ENCODE measurements at regions not wholly inside any gene's neighbourhood (a gene's known extent, or its start where the extent isn't known, plus 50 kb on each side); places are given as distances from the start of the nearest gene placed in this dataset.

- H3K79me2 ChIP-seq (ENCODE audit: control insufficient read depth, insufficient read depth, low read length, poor library complexity), result no peaks in the 10 kb centered on the region
- no peak overlapping the region for H2BK120ac ChIP-seq (ENCODE audit: insufficient read depth, low read length, poor library complexity)
- no peak overlapping the region for H3K14ac ChIP-seq (ENCODE audit: low read length)
- no peak overlapping the region for H3K9ac ChIP-seq (ENCODE audit: low read length)
- H3K9me3 ChIP-seq (ENCODE audit: insufficient read depth, low read depth, low read length), result peaks cover 3% of the 10 kb centered on the region
- H2AFZ ChIP-seq (ENCODE audit: insufficient read depth, low read length, poor library complexity), result no peak overlapping the region
- no peaks in the 10 kb centered on the region for H3K36me3 ChIP-seq (ENCODE audit: control insufficient read depth in 1 of 2, insufficient read depth in 2 of 2, low read length in 2 of 2)
- H2AK5ac ChIP-seq (ENCODE audit: low read length), result no peak overlapping the region
- no peak for DNase-seq
- H3K18ac ChIP-seq (ENCODE audit: low read length), result no peak overlapping the region
- no peak overlapping the region for H3K4me3 ChIP-seq (ENCODE audit: low read depth, low read length)
- peaks cover 11 to 16% of the 10 kb centered on the region in 2 experiments for H3K4me1 ChIP-seq (ENCODE audit: control insufficient read depth in 1 of 2, insufficient read depth in 2 of 2, low read length in 2 of 2)
- WGBS (ENCODE audit: extremely low coverage, insufficient coverage, insufficient read length), result no CpG with 5 or more reads among the region's 10 CpGs
- no peak overlapping the region for H4K8ac ChIP-seq (ENCODE audit: low read depth, low read length)
- no peaks in the 10 kb centered on the region for H3K27me3 ChIP-seq (ENCODE audit: insufficient read depth, low read length)
- no peak overlapping the region for H2BK12ac ChIP-seq (ENCODE audit: low read length)
- no peak overlapping the region for H4K91ac ChIP-seq (ENCODE audit: low read depth, low read length)
- no peak overlapping the region for H3K27ac ChIP-seq (ENCODE audit: low read depth, low read length)
- H2BK5ac ChIP-seq (ENCODE audit: low read depth, low read length, poor library complexity), result no peak overlapping the region
- no peak overlapping the region for H3K4me2 ChIP-seq (ENCODE audit: low read length)
- no peak overlapping the region for H3K4ac ChIP-seq (ENCODE audit: low read depth, low read length)
- peaks cover 6% of the 10 kb centered on the region for H3K79me1 ChIP-seq (ENCODE audit: low read length)
- H3K23ac ChIP-seq (ENCODE audit: low read length), result no peak overlapping the region
- no peak overlapping the region for H4K12ac ChIP-seq (ENCODE audit: low read depth, low read length)
Observed at GRCh38 chr12:124622764-124623163, 55.4 kb upstream of the NCOR2 start.

- Histone ChIP-seq H3K9me3 (ENCODE audit: insufficient read depth, low read depth, low read length) (peaks cover 3% of the 10 kb centered on the region), H2AK5ac (ENCODE audit: low read length) (no peak overlapping the region), H3K27me3 (ENCODE audit: insufficient read depth, low read length) (no peaks in the 10 kb centered on the region), H2BK5ac (ENCODE audit: low read depth, low read length, poor library complexity) (no peak overlapping the region), H3K79me1 (ENCODE audit: low read length) (peaks cover 6% of the 10 kb centered on the region), H3K4me3 (ENCODE audit: low read depth, low read length) (no peak overlapping the region), H3K36me3 (ENCODE audit: control insufficient read depth in 1 of 2, insufficient read depth in 2 of 2, low read length in 2 of 2) (no peaks in the 10 kb centered on the region), H3K79me2 (ENCODE audit: control insufficient read depth, insufficient read depth, low read length, poor library complexity) (no peaks in the 10 kb centered on the region), H3K18ac (ENCODE audit: low read length) (no peak overlapping the region), H4K12ac (ENCODE audit: low read depth, low read length) (no peak overlapping the region), H3K14ac (ENCODE audit: low read length) (no peak overlapping the region), H3K9ac (ENCODE audit: low read length) (no peak overlapping the region), H2BK12ac (ENCODE audit: low read length) (no peak overlapping the region), H3K4ac (ENCODE audit: low read depth, low read length) (no peak overlapping the region), H2AFZ (ENCODE audit: insufficient read depth, low read length, poor library complexity) (no peak overlapping the region), H3K27ac (ENCODE audit: low read depth, low read length) (no peak overlapping the region), H2BK120ac (ENCODE audit: insufficient read depth, low read length, poor library complexity) (no peak overlapping the region), H4K91ac (ENCODE audit: low read depth, low read length) (no peak overlapping the region), H3K23ac (ENCODE audit: low read length) (no peak overlapping the region), H3K4me2 (ENCODE audit: low read length) (no peak overlapping the region), H4K8ac (ENCODE audit: low read depth, low read length) (no peak overlapping the region), H3K4me1 (ENCODE audit: control insufficient read depth in 1 of 2, insufficient read depth in 2 of 2, low read length in 2 of 2) (peaks cover 11 to 16% of the 10 kb centered on the region in 2 experiments)
- WGBS (ENCODE audit: extremely low coverage, insufficient coverage, insufficient read length), result no CpG with 5 or more reads among the region's 7 CpGs
- peak in 1 of 2 donors; percentile 64 for DNase-seq
Observed at GRCh38 chr12:124622331-124622730, 54.9 kb upstream of the NCOR2 start.

GRCh38 chr12:124621296-124621660 is 53.9 kb upstream of the NCOR2 start:
- no CpG with 5 or more reads among the region's 11 CpGs for WGBS (ENCODE audit: extremely low coverage, insufficient coverage, insufficient read length)
- no peak overlapping the region for H3K14ac ChIP-seq (ENCODE audit: low read length)
- peaks cover 6% of the 10 kb centered on the region for H3K79me1 ChIP-seq (ENCODE audit: low read length)
- peak; percentile 68 to 84 for DNase-seq
- peaks cover 3% of the 10 kb centered on the region for H3K9me3 ChIP-seq (ENCODE audit: insufficient read depth, low read depth, low read length)
- no peak overlapping the region for H3K9ac ChIP-seq (ENCODE audit: low read length)
- H3K27me3 ChIP-seq (ENCODE audit: insufficient read depth, low read length), result no peaks in the 10 kb centered on the region
- H4K91ac ChIP-seq (ENCODE audit: low read depth, low read length), result no peak overlapping the region
- H3K4me3 ChIP-seq (ENCODE audit: low read depth, low read length), result no peak overlapping the region
- H3K23ac ChIP-seq (ENCODE audit: low read length), result no peak overlapping the region
- H3K4me1 ChIP-seq (ENCODE audit: control insufficient read depth in 1 of 2, insufficient read depth in 2 of 2, low read length in 2 of 2), result peaks cover 8 to 13% of the 10 kb centered on the region in 2 experiments
- no peak overlapping the region for H2AFZ ChIP-seq (ENCODE audit: insufficient read depth, low read length, poor library complexity)
- no peak overlapping the region for H2BK12ac ChIP-seq (ENCODE audit: low read length)
- no peak overlapping the region for H2AK5ac ChIP-seq (ENCODE audit: low read length)
- no peak overlapping the region for H4K12ac ChIP-seq (ENCODE audit: low read depth, low read length)
- no peaks in the 10 kb centered on the region for H3K36me3 ChIP-seq (ENCODE audit: control insufficient read depth in 1 of 2, insufficient read depth in 2 of 2, low read length in 2 of 2)
- no peaks in the 10 kb centered on the region for H3K79me2 ChIP-seq (ENCODE audit: control insufficient read depth, insufficient read depth, low read length, poor library complexity)
- H3K18ac ChIP-seq (ENCODE audit: low read length), result no peak overlapping the region
- no peak overlapping the region for H3K27ac ChIP-seq (ENCODE audit: low read depth, low read length)
- H3K4me2 ChIP-seq (ENCODE audit: low read length), result no peak overlapping the region
- H3K4ac ChIP-seq (ENCODE audit: low read depth, low read length), result no peak overlapping the region
- no peak overlapping the region for H4K8ac ChIP-seq (ENCODE audit: low read depth, low read length)
- H2BK5ac ChIP-seq (ENCODE audit: low read depth, low read length, poor library complexity), result no peak overlapping the region
- H2BK120ac ChIP-seq (ENCODE audit: insufficient read depth, low read length, poor library complexity), result no peak overlapping the region

GRCh38 chr12:124620606-124621295 is 53.3 kb upstream of the NCOR2 start:
- no peak overlapping the region for H3K4me3 ChIP-seq (ENCODE audit: low read depth, low read length)
- H3K79me1 ChIP-seq (ENCODE audit: low read length), result peaks cover 3% of the 10 kb centered on the region
- H3K9ac ChIP-seq (ENCODE audit: low read length), result no peak overlapping the region
- no peak overlapping the region for H3K23ac ChIP-seq (ENCODE audit: low read length)
- no peaks in the 10 kb centered on the region for H3K36me3 ChIP-seq (ENCODE audit: control insufficient read depth in 1 of 2, insufficient read depth in 2 of 2, low read length in 2 of 2)
- H2BK120ac ChIP-seq (ENCODE audit: insufficient read depth, low read length, poor library complexity), result no peak overlapping the region
- H3K4me2 ChIP-seq (ENCODE audit: low read length), result no peak overlapping the region
- no peak overlapping the region for H2BK5ac ChIP-seq (ENCODE audit: low read depth, low read length, poor library complexity)
- peaks cover 3% of the 10 kb centered on the region for H3K9me3 ChIP-seq (ENCODE audit: insufficient read depth, low read depth, low read length)
- H3K18ac ChIP-seq (ENCODE audit: low read length), result no peak overlapping the region
- H3K14ac ChIP-seq (ENCODE audit: low read length), result no peak overlapping the region
- no peak overlapping the region for H2BK12ac ChIP-seq (ENCODE audit: low read length)
- WGBS (ENCODE audit: extremely low coverage, insufficient coverage, insufficient read length), result no CpG with 5 or more reads among the region's 12 CpGs
- H4K91ac ChIP-seq (ENCODE audit: low read depth, low read length), result no peak overlapping the region
- H4K12ac ChIP-seq (ENCODE audit: low read depth, low read length), result no peak overlapping the region
- H3K79me2 ChIP-seq (ENCODE audit: control insufficient read depth, insufficient read depth, low read length, poor library complexity), result no peaks in the 10 kb centered on the region
- peaks cover 4 to 7% of the 10 kb centered on the region in 2 experiments for H3K4me1 ChIP-seq (ENCODE audit: control insufficient read depth in 1 of 2, insufficient read depth in 2 of 2, low read length in 2 of 2)
- no peak overlapping the region for H3K27ac ChIP-seq (ENCODE audit: low read depth, low read length)
- H3K27me3 ChIP-seq (ENCODE audit: insufficient read depth, low read length), result no peaks in the 10 kb centered on the region
- H2AK5ac ChIP-seq (ENCODE audit: low read length), result no peak overlapping the region
- H3K4ac ChIP-seq (ENCODE audit: low read depth, low read length), result no peak overlapping the region
- H2AFZ ChIP-seq (ENCODE audit: insufficient read depth, low read length, poor library complexity), result no peak overlapping the region
- no peak overlapping the region for H4K8ac ChIP-seq (ENCODE audit: low read depth, low read length)
- DNase-seq, result peak; percentile 96 to 98

Measured in trophoblast cell (in vitro differentiated cells and primary cell).